H9 (cell line): ENCODE measurements at regions not wholly inside any gene's neighbourhood (a gene's known extent, or its start where the extent isn't known, plus 50 kb on each side); places are given as distances from the start of the nearest gene placed in this dataset.

Experiments
- DNase-seq: peaks from one replicate; pipeline ENCODE4 v3.0.0-alpha.2; 2017
- H2AFZ ChIP-seq: one replicate; pipeline ENCODE4 v1.6.1; 2013; ENCODE audit warnings: mild to moderate bottlenecking, low read length, control low read depth, moderate library complexity
- H2AK5ac ChIP-seq: 2 replicates; pipeline ENCODE4 v1.6.1; 2013; ENCODE audit warnings: low read length, control low read depth, mixed read lengths; ENCODE audit not compliant: insufficient read length
- H2BK120ac ChIP-seq: one replicate; pipeline ENCODE4 v1.6.1; 2013; ENCODE audit warnings: low read depth, mild to moderate bottlenecking, low read length, control low read depth, inconsistent platforms; ENCODE audit not compliant: poor library complexity, severe bottlenecking
- H2BK12ac ChIP-seq: 2 replicates; pipeline ENCODE4 v1.6.1; 2013; ENCODE audit warnings: low read length, control low read depth, mixed read lengths, low read depth; ENCODE audit not compliant: insufficient read length
- H2BK15ac ChIP-seq: 2 replicates; pipeline ENCODE4 v1.6.1; 2013; ENCODE audit warnings: low read depth, low read length, control low read depth
- H2BK20ac ChIP-seq: one replicate; pipeline ENCODE4 v1.6.1; 2013; ENCODE audit warnings: low read depth, mild to moderate bottlenecking, low read length, control low read depth, inconsistent platforms; ENCODE audit not compliant: poor library complexity, severe bottlenecking
- H2BK5ac ChIP-seq: 2 replicates; pipeline ENCODE4 v1.6.1; 2013; ENCODE audit warnings: low read length, control low read depth, mixed read lengths; ENCODE audit not compliant: insufficient read length
- H3K14ac ChIP-seq: 2 replicates; pipeline ENCODE4 v1.6.1; 2013; ENCODE audit warnings: low read length, control low read depth; ENCODE audit not compliant: insufficient read depth
- H3K18ac ChIP-seq: 2 replicates; pipeline ENCODE4 v1.6.1; 2013; ENCODE audit warnings: low read depth, mild to moderate bottlenecking, mixed read lengths, low read length, control low read depth; ENCODE audit not compliant: insufficient read length
- H3K23ac ChIP-seq: 2 replicates; pipeline ENCODE4 v1.6.1; 2013; ENCODE audit warnings: low read length, control low read depth, mixed read lengths, low read depth; ENCODE audit not compliant: insufficient read length
- H3K23me2 ChIP-seq: 2 replicates; pipeline ENCODE4 v1.6.1; 2013; ENCODE audit warnings: low read depth, mild to moderate bottlenecking, mixed read lengths, low read length, control low read depth; ENCODE audit not compliant: insufficient read length, poor library complexity, severe bottlenecking
- H3K27ac ChIP-seq: 2 replicates; pipeline ENCODE4 v1.5.1; 2013; ENCODE audit warnings: low read length, control low read depth, mixed read lengths, low read depth; ENCODE audit not compliant: insufficient read length
- H3K27me3 ChIP-seq: 2 replicates; pipeline ENCODE4 v1.6.1; 2013; ENCODE audit warnings: low read length, control low read depth, inconsistent platforms; ENCODE audit not compliant: insufficient read depth
- H3K4ac ChIP-seq: 2 replicates; pipeline ENCODE4 v1.6.1; 2013; ENCODE audit warnings: low read depth, mild to moderate bottlenecking, control low read depth, inconsistent platforms, low read length, moderate library complexity
- H3K4me1 ChIP-seq: 2 replicates; pipeline ENCODE4 v1.6.1; 2013; ENCODE audit warnings: low read length, control low read depth, inconsistent platforms; ENCODE audit not compliant: insufficient read depth
- H3K4me2 ChIP-seq: 2 replicates; pipeline ENCODE4 v1.6.1; 2013; ENCODE audit warnings: low read length, control low read depth, mixed read lengths; ENCODE audit not compliant: insufficient read length, insufficient read depth
- H3K56ac ChIP-seq: 2 replicates; pipeline ENCODE4 v1.6.1; 2013; ENCODE audit warnings: low read depth, mild to moderate bottlenecking, mixed read lengths, low read length, control low read depth; ENCODE audit not compliant: insufficient read length
- H3K79me1 ChIP-seq: 2 replicates; pipeline ENCODE4 v1.6.1; 2013; ENCODE audit warnings: low read depth, mild to moderate bottlenecking, moderate library complexity, low read length, control low read depth, inconsistent platforms; ENCODE audit not compliant: insufficient read depth, poor library complexity, severe bottlenecking
- H3K79me2 ChIP-seq: 2 replicates; pipeline ENCODE4 v1.6.1; 2013; ENCODE audit warnings: low read length, control low read depth, inconsistent platforms; ENCODE audit not compliant: insufficient read depth
- H3K9ac ChIP-seq: 2 replicates; pipeline ENCODE4 v1.6.1; 2013; ENCODE audit warnings: low read length, control low read depth, mixed read lengths; ENCODE audit not compliant: insufficient read length; ENCODE audit errors: extremely low read depth
- H3K9me3 ChIP-seq: one replicate; pipeline ENCODE4 v1.6.1; 2013; ENCODE audit warnings: low read depth, low read length, inconsistent platforms; ENCODE audit not compliant: control insufficient read depth
- H3T11ph ChIP-seq: one replicate; pipeline ENCODE4 v1.6.1; 2013; ENCODE audit warnings: mild to moderate bottlenecking, low read length, control low read depth, inconsistent platforms
- H4K20me1 ChIP-seq: one replicate; pipeline ENCODE4 v1.6.1; 2013; ENCODE audit not compliant: control insufficient read depth, insufficient read length, insufficient read depth
- H4K5ac ChIP-seq: 2 replicates; pipeline ENCODE4 v1.6.1; 2013; ENCODE audit warnings: low read depth, mild to moderate bottlenecking, mixed read lengths, low read length, control low read depth; ENCODE audit not compliant: insufficient read length
- H4K8ac ChIP-seq: replicated peaks from 2 replicates; pipeline ENCODE4 v1.6.1; 2013; ENCODE audit warnings: low read length, control low read depth, mixed read lengths, low read depth; ENCODE audit not compliant: insufficient read length
- H4K91ac ChIP-seq: 2 replicates; pipeline ENCODE4 v1.6.1; 2013; ENCODE audit warnings: low read depth, mild to moderate bottlenecking, moderate library complexity, mixed read lengths, low read length, control low read depth; ENCODE audit not compliant: insufficient read length
- H3K27ac Mint-ChIP-seq, 3 experiments: 2 replicates in 2 of 3; 3 replicates in 1 of 3; pipeline ENCODE4 v1.8.0; 2020 to 2021; ENCODE audit warnings: mixed read lengths in 3 of 3, mild to moderate bottlenecking in 1 of 3, moderate library complexity in 1 of 3
- H3K27me3 Mint-ChIP-seq: 2 replicates; pipeline ENCODE4 v1.8.0; 2021; ENCODE audit warnings: low read depth, mild to moderate bottlenecking, moderate library complexity, mixed read lengths
- H3K36me3 Mint-ChIP-seq, 3 experiments: 2 replicates in 2 of 3; 3 replicates in 1 of 3; pipeline ENCODE4 v1.8.0; 2020 to 2021; ENCODE audit warnings: low read depth in 3 of 3, mixed read lengths in 3 of 3; ENCODE audit not compliant: insufficient read depth in 1 of 3
- H3K4me1 Mint-ChIP-seq, 2 experiments: 2 replicates each; pipeline ENCODE4 v1.8.0; 2020; ENCODE audit warnings: mixed read lengths in 2 of 2
- H3K4me3 Mint-ChIP-seq, 2 experiments: 2 replicates in 1 of 2; 3 replicates in 1 of 2; pipeline ENCODE4 v1.8.0; 2020 to 2021; ENCODE audit warnings: mild to moderate bottlenecking in 2 of 2, mixed read lengths in 2 of 2, moderate library complexity in 1 of 2
- H3K9me3 Mint-ChIP-seq, 2 experiments: 2 replicates in 1 of 2; 3 replicates in 1 of 2; pipeline ENCODE4 v1.8.0; 2020; ENCODE audit warnings: mild to moderate bottlenecking in 2 of 2, mixed read lengths in 2 of 2, moderate library complexity in 1 of 2
- CTCF ChIP-seq: fragments of 200-600 bp; sonication (generic); conservative IDR thresholded peaks from 3 replicates; pipeline ENCODE4 v1.8.0; 2021; ENCODE audit warnings: antibody characterized with exemption, mild to moderate bottlenecking

- Histone ChIP-seq H2BK20ac (no peak overlapping the region), H4K20me1 (no peaks in the 10 kb centered on the region), H2AK5ac (no peak overlapping the region), H4K5ac (no peak overlapping the region), H3K14ac (no peak overlapping the region), H2BK120ac (no peak overlapping the region), H3K27ac (no peak overlapping the region), H3K4me1 (no peaks in the 10 kb centered on the region), H2AFZ (no peak overlapping the region), H3K23ac (no peak overlapping the region), H3K56ac (no peak overlapping the region), H3K4me2 (no peak overlapping the region), H3K27me3 (no peaks in the 10 kb centered on the region), H2BK15ac (no peak overlapping the region), H3K23me2 (no peaks in the 10 kb centered on the region), H3K18ac (no peak overlapping the region), H4K91ac (no peak overlapping the region), H3K79me2 (no peaks in the 10 kb centered on the region), H3K79me1 (no peaks in the 10 kb centered on the region), H3T11ph (no peak overlapping the region), H3K9me3 (no peaks in the 10 kb centered on the region), H3K9ac (no peak overlapping the region), H3K4ac (no peak overlapping the region), H2BK5ac (no peak overlapping the region), H2BK12ac (no peak overlapping the region), H4K8ac (no peak overlapping the region)
- no peak overlapping the region for H3K27ac Mint-ChIP-seq
- H3K4me3 Mint-ChIP-seq, result no peak overlapping the region
- H3K36me3 Mint-ChIP-seq, result no peaks in the 10 kb centered on the region
- H3K4me1 Mint-ChIP-seq, result no peaks in the 10 kb centered on the region
- DNase-seq, result no peak
- H3K27me3 Mint-ChIP-seq, result no peaks in the 10 kb centered on the region
- H3K9me3 Mint-ChIP-seq, result no peaks in the 10 kb centered on the region
- no peak for TF ChIP-seq CTCF
These were observed 1313.0 kb upstream of the GBE1 start for GRCh38 chr3:83074485-83074884.
